ENCODE measurements at regions not wholly inside any gene's neighbourhood (a gene's known extent, or its start where the extent isn't known, plus 50 kb on each side); places are given as distances from the start of the nearest gene placed in this dataset.

GRCh38 chr6:16059496-16059895 lies 69.4 kb upstream of the MYLIP start:
- no peak for TF ChIP-seq CTCF (IDR thresholded peaks at IDR 0.05; ENCODE audit: low read depth, low read length)
- TF ChIP-seq EZH2phosphoT487 (IDR thresholded peaks at IDR 0.05; ENCODE audit: low read depth): no peak
